Neural cell (in vitro differentiated cells): ENCODE measurements at regions not wholly inside any gene's neighbourhood (a gene's known extent, or its start where the extent isn't known, plus 50 kb on each side); places are given as distances from the start of the nearest gene placed in this dataset.

Experiments used
- H2AFZ ChIP-seq: fragments of 200-600, 300-800 bp; sonication (generic), shearing (Covaris generic); 2 replicates; pipeline ENCODE4 v1.6.0; 2014; ENCODE audit warnings: low read depth, mild to moderate bottlenecking, antibody characterized with exemption, low read length, moderate library complexity
- H3F3A ChIP-seq: fragments of 200-600 bp; shearing (Covaris generic); 2 replicates; pipeline ENCODE4 v1.6.1; 2016; ENCODE audit warnings: mild to moderate bottlenecking, moderate library complexity, mixed read lengths, antibody characterized with exemption, low read length; ENCODE audit not compliant: insufficient read depth, poor library complexity, severe bottlenecking
- H3K27ac ChIP-seq: fragments of 200-600, 300-800 bp; sonication (generic), shearing (Covaris generic); 2 replicates; pipeline ENCODE4 v1.5.1; 2014; ENCODE audit warnings: mild to moderate bottlenecking, low read length, moderate library complexity
- H3K27me3 ChIP-seq: fragments of 300-800, 200-600 bp; sonication (generic), shearing (Covaris generic); 2 replicates; pipeline ENCODE4 v1.6.0; 2014; ENCODE audit warnings: mild to moderate bottlenecking, low read depth, low read length, moderate library complexity; ENCODE audit not compliant: insufficient read depth
- H3K36me3 ChIP-seq: fragments of 300-800, 200-600 bp; sonication (generic), shearing (Covaris generic); 2 replicates; pipeline ENCODE4 v1.5.1; 2014; ENCODE audit warnings: mild to moderate bottlenecking, antibody characterized with exemption, low read length, moderate library complexity; ENCODE audit not compliant: insufficient read depth
- H3K4me2 ChIP-seq: fragments of 300-800, 200-600 bp; sonication (generic), shearing (Covaris generic); 2 replicates; pipeline ENCODE4 v1.6.0; 2014; ENCODE audit warnings: mild to moderate bottlenecking, low read length
- H3K4me3 ChIP-seq: fragments of 300-800, 200-600 bp; sonication (generic), shearing (Covaris generic); 2 replicates; pipeline ENCODE4 v1.5.1; 2014; ENCODE audit warnings: mild to moderate bottlenecking, low read length, moderate library complexity
- H3K79me2 ChIP-seq: fragments of 200-600 bp; shearing (Covaris generic); replicated peaks from 2 replicates; pipeline ENCODE4 v1.6.0; 2014; ENCODE audit warnings: mild to moderate bottlenecking, low read length, moderate library complexity; ENCODE audit not compliant: insufficient read depth
- H3K9ac ChIP-seq: fragments of 300-800, 200-600 bp; sonication (generic), shearing (Covaris generic); 2 replicates; pipeline ENCODE4 v1.6.1; 2016; ENCODE audit warnings: mild to moderate bottlenecking, low read length, mixed read lengths
- H3K9me2 ChIP-seq: fragments of 200-600 bp; shearing (Covaris generic); 2 replicates; pipeline ENCODE4 v1.6.1; 2016; ENCODE audit warnings: mild to moderate bottlenecking, low read length, mixed read lengths; ENCODE audit not compliant: insufficient read depth
- H3K9me3 ChIP-seq: fragments of 200-600, 300-800 bp; sonication (generic), shearing (Covaris generic); 2 replicates; pipeline ENCODE4 v1.6.1; 2016; ENCODE audit warnings: mild to moderate bottlenecking, mixed run types, low read length, moderate library complexity, mixed read lengths
- H4K20me1 ChIP-seq: fragments of 200-600 bp; shearing (Covaris generic); 2 replicates; pipeline ENCODE4 v1.6.1; 2016; ENCODE audit warnings: mild to moderate bottlenecking, mixed run types; ENCODE audit not compliant: insufficient read depth
- EP300 ChIP-seq: fragments of 450-650 bp; conservative IDR thresholded peaks from 2 replicates; pipeline ENCODE4 v1.6.1; 2014; ENCODE audit warnings: antibody characterized with exemption, mild to moderate bottlenecking, moderate library complexity; ENCODE audit not compliant: poor library complexity, severe bottlenecking
- EZH2 ChIP-seq: fragments of 200-600, 300-800 bp; shearing (Covaris generic), sonication (generic); IDR thresholded peaks from 2 replicates; pipeline ENCODE4 v1.6.1; 2014; ENCODE audit warnings: antibody characterized with exemption, low read length, borderline replicate concordance, mild to moderate bottlenecking; ENCODE audit not compliant: insufficient read depth, poor library complexity, severe bottlenecking
- MXI1 ChIP-seq: fragments of 450-650 bp; conservative IDR thresholded peaks from 2 replicates; pipeline ENCODE4 v1.6.1; 2014; ENCODE audit warnings: antibody characterized with exemption, mild to moderate bottlenecking; ENCODE audit not compliant: poor library complexity, severe bottlenecking
- POLR2AphosphoS5 ChIP-seq: IDR thresholded peaks from 2 replicates; pipeline ENCODE4 v1.6.1; 2012
- RAD21 ChIP-seq: fragments of 450-650 bp; conservative IDR thresholded peaks from 2 replicates; pipeline ENCODE4 v1.6.1; 2014; ENCODE audit warnings: antibody characterized with exemption, mild to moderate bottlenecking, moderate library complexity
- SMC3 ChIP-seq: fragments of 450-650 bp; conservative IDR thresholded peaks from 2 replicates; pipeline ENCODE4 v1.6.1; 2014; ENCODE audit warnings: antibody characterized with exemption, mild to moderate bottlenecking, moderate library complexity; ENCODE audit not compliant: poor library complexity
- TAF1 ChIP-seq: IDR thresholded peaks from 2 replicates; pipeline ENCODE4 v1.6.1; 2012; ENCODE audit warnings: low read depth
- TF ChIP-seq, protein P1 (sequence below): IDR thresholded peaks from 2 replicates; pipeline ENCODE4 v1.6.1; 2012; ENCODE audit warnings: borderline replicate concordance
- TF ChIP-seq, protein P2 (sequence below): fragments of 450-650 bp; IDR thresholded peaks from 2 replicates; pipeline ENCODE4 v1.5.1; 2014; ENCODE audit warnings: antibody characterized with exemption, mild to moderate bottlenecking, moderate library complexity; ENCODE audit not compliant: poor library complexity, severe bottlenecking

DNA sequence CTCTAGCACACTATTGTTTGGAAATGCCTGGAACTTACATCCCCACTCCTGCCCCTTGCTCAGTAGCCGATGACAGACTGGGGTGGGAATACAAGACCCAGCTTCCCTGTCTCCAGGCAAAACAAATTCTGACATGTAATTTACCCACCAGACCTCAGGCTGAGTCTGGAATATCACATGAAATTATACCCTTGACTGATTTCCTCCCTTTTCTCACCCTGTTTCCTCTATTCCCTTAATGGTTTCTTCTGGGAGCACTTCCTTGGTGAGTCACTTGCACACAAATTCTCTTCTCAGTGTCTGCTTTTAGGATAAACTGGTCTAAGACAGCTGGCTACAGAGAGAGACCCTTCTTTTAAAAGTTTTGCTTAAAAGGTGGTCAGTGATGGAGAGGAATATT, 65.8 kb upstream of the DIPK2B start:
- Histone ChIP-seq H2AFZ (no peak overlapping the region), H4K20me1 (no peaks in the 10 kb centered on the region), H3K27me3 (no peaks in the 10 kb centered on the region), H3K9me3 (no peaks in the 10 kb centered on the region), H3K4me2 (no peak overlapping the region), H3K27ac (no peak overlapping the region), H3K9ac (no peak overlapping the region), H3K79me2 (no peaks in the 10 kb centered on the region), H3F3A (no peaks in the 10 kb centered on the region), H3K9me2 (no peaks in the 10 kb centered on the region), H3K36me3 (no peaks in the 10 kb centered on the region), H3K4me3 (no peak overlapping the region)
- TF ChIP-seq, protein P1, sequence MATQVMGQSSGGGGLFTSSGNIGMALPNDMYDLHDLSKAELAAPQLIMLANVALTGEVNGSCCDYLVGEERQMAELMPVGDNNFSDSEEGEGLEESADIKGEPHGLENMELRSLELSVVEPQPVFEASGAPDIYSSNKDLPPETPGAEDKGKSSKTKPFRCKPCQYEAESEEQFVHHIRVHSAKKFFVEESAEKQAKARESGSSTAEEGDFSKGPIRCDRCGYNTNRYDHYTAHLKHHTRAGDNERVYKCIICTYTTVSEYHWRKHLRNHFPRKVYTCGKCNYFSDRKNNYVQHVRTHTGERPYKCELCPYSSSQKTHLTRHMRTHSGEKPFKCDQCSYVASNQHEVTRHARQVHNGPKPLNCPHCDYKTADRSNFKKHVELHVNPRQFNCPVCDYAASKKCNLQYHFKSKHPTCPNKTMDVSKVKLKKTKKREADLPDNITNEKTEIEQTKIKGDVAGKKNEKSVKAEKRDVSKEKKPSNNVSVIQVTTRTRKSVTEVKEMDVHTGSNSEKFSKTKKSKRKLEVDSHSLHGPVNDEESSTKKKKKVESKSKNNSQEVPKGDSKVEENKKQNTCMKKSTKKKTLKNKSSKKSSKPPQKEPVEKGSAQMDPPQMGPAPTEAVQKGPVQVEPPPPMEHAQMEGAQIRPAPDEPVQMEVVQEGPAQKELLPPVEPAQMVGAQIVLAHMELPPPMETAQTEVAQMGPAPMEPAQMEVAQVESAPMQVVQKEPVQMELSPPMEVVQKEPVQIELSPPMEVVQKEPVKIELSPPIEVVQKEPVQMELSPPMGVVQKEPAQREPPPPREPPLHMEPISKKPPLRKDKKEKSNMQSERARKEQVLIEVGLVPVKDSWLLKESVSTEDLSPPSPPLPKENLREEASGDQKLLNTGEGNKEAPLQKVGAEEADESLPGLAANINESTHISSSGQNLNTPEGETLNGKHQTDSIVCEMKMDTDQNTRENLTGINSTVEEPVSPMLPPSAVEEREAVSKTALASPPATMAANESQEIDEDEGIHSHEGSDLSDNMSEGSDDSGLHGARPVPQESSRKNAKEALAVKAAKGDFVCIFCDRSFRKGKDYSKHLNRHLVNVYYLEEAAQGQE, result no peak
- TF ChIP-seq EZH2 (no peak), TAF1 (no peak), EP300 (no peak), MXI1 (no peak), RAD21 (no peak), POLR2AphosphoS5 (no peak), SMC3 (no peak)
- TF ChIP-seq, protein P2, sequence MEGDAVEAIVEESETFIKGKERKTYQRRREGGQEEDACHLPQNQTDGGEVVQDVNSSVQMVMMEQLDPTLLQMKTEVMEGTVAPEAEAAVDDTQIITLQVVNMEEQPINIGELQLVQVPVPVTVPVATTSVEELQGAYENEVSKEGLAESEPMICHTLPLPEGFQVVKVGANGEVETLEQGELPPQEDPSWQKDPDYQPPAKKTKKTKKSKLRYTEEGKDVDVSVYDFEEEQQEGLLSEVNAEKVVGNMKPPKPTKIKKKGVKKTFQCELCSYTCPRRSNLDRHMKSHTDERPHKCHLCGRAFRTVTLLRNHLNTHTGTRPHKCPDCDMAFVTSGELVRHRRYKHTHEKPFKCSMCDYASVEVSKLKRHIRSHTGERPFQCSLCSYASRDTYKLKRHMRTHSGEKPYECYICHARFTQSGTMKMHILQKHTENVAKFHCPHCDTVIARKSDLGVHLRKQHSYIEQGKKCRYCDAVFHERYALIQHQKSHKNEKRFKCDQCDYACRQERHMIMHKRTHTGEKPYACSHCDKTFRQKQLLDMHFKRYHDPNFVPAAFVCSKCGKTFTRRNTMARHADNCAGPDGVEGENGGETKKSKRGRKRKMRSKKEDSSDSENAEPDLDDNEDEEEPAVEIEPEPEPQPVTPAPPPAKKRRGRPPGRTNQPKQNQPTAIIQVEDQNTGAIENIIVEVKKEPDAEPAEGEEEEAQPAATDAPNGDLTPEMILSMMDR, result no peak

DNA sequence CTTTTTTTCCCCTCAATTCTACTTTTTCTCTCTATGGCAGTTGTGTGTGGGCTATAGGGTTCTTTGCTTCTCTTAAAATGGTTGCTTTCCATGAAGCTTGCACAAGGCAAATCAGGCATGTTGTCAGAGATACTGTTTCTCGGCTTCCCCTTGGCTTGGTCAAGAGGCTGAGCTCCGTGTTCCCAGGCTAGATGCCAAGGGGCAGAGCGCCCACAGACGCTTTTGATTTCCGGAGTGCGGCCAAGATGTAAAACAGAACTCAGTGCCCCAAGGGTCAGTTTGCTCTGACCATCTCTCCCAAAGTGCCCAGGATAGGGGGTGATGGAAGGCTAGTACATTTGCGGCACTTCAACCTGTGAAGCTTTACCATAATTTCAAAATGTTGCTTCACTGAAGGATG, 64.2 kb upstream of the DIPK2B start:
- H3K9me2 ChIP-seq, result no peaks in the 10 kb centered on the region
- H3K36me3 ChIP-seq, result no peaks in the 10 kb centered on the region
- no peak overlapping the region for H3K27ac ChIP-seq
- H3K27me3 ChIP-seq, result no peaks in the 10 kb centered on the region
- H3K9ac ChIP-seq, result no peak overlapping the region
- no peak overlapping the region for H3K4me2 ChIP-seq
- no peaks in the 10 kb centered on the region for H3K9me3 ChIP-seq
- H2AFZ ChIP-seq, result no peak overlapping the region
- TF ChIP-seq EZH2, result no peak
- TF ChIP-seq EP300, result no peak
- TF ChIP-seq, protein P1, result no peak
- no peak for TF ChIP-seq TAF1
- TF ChIP-seq SMC3, result no peak
- TF ChIP-seq MXI1, result no peak
- TF ChIP-seq, protein P2, result no peak
- TF ChIP-seq POLR2AphosphoS5, result no peak
- TF ChIP-seq RAD21, result no peak
- no peaks in the 10 kb centered on the region for H4K20me1 ChIP-seq
- H3K4me3 ChIP-seq, result no peak overlapping the region
- no peaks in the 10 kb centered on the region for H3K79me2 ChIP-seq
- no peaks in the 10 kb centered on the region for H3F3A ChIP-seq
